GM19455 (cell line): ENCODE measurements at regions not wholly inside any gene's neighbourhood (a gene's known extent, or its start where the extent isn't known, plus 50 kb on each side); places are given as distances from the start of the nearest gene placed in this dataset.
"Not testable (repeated sequence)": the region's sequence is repeated elsewhere in the genome, so short reads cannot be mapped to it uniquely, and the experiment has no call there.

Experiments
- ATAC-seq: cut with Tn5 transposase; IDR thresholded peaks from one replicate; pipeline ENCODE4 v1.9.1; 2021; ENCODE audit not compliant: unreplicated experiment

DNA sequence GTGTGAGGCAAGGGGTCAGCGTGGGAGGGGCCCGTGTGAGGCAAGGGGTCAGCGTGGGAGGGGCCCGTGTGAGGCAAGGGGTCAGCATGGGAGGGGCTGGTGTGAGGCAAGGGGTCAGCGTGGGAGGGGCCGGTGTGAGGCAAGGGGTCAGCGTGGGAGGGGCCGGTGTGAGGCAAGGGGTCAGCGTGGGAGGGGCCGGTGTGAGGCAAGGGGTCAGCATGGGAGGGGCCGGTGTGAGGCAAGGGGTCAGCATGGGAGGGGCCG lies 119.2 kb downstream of the SEPTIN14 start:
- not testable (repeated sequence) for ATAC-seq

DNA sequence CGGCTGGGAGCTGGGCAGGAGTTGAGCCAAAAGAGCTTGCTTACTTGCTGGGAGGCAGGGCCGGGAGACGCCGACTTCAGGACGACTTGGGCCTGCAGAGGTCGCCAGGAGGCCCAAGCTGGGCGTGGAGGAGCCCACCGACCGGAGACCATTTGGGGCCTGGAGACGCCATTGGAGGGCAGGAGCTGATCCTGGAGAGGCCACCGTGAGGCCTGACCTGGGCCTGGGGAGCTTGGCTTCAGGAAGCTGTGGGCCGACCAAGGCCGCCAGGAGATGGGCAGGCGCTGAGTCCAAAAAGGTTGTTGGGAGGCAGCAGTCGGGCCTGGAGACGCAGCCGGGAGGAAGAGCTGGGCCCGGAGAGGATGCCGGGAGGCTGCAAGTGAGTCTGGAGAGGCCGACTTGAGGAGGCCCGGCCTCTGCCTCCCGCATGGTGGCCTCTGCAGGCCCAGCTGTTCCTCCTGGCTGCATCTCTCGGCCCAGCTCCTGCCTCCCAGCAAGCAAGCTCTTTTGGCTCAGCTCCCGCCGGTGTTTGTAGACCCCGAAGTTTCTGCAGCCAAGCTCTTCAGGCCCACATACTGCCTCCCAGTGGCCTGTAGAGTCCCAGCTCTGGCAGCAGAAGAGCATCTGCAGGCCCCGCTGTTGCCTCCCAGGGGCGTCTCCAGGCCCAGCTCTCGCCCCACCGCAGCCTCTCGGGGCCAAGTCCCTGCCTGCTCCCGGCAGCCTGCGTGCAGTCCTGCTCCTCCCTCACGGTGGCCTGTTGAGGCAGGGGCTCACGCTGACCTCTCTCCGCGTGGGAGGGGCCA lies 119.7 kb downstream of the SEPTIN14 start:
- not testable (repeated sequence) for ATAC-seq

- ATAC-seq = not testable (repeated sequence)
These were observed 120.6 kb downstream of the SEPTIN14 start for GRCh38 chr7:55741721-55742631.

DNA sequence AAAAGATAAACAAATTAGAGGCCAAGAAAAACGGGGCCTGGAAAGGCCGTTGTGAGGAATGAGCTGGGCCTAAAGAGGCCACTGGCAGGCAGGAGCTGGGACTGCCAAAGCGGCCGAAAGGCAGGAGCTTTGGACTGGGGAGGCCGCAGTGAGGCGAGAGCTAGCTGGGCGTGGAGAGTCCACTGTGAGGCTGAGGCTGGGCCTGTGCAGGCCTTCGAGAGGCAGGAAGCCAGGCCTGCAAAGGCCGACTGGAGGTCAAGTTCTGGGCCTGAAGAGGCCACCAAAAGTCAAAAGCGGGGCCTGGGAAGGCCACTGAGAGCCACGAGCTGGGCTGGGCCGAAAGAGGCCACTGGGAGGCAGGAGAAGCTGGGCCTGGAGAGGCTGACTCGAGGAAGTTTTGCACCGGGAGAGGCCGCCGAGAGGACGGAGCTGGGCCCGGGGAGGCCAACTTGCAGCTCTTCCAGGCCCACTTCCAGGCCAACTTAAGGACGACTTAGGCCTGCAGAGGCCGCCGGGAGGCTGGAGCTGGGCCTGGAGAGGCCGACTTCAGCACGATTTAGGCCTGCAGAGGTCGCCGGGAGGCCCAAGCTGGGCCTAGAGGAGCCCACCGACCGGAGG lies 121.8 kb downstream of the SEPTIN14 start:
- ATAC-seq = not testable (repeated sequence)

GRCh38 chr7:55740053-55740452 lies 122.5 kb downstream of the SEPTIN14 start:
- not testable (repeated sequence) for ATAC-seq

GRCh38 chr7:55736641-55737221 lies 125.8 kb downstream of the SEPTIN14 start:
- not testable (repeated sequence) for ATAC-seq

DNA sequence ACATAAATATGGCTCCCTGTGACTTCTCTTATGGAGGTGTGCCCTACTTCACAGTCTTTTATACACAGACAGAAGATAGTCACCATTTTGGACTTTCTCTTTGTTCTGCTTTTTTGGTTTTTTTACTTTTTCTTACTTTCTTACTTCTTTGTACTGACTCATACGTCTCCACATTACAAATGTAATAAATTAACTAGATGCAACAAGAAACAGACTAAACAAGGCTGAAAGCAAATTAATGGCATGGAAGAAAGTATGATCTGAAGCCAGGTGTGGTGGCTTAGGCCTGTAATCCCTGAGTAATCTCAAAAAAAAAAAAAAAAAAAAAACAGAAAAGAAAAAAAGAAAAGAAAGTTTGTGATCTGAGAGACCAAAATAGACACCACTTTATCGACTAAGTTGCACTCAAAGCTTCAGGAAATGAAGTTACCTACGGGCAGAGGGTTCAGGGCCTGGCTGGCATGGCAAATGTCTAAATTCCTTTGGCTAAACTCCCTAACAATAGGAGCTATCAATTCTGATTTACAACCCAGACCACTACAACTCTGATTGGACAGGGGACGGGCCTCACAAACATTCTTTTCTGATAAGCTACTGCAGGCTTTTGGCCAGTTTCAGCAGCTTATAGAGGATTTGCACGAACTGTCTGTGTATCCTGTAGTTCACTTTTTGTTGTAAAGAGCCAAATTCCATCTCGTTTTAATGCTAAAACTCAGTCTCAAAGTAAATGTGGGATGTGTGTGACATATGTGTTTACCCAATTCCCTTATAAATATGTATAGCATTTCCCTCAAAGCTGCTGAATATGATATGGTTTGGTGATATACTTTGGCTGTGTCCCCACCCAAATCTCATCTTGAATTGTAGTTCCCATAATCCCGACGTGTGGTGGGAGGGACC lies 129.1 kb downstream of the SEPTIN14 start:
- no peak for ATAC-seq

GRCh38 chr7:55731931-55732330 lies 130.6 kb downstream of the SEPTIN14 start:
- ATAC-seq = no peak

DNA sequence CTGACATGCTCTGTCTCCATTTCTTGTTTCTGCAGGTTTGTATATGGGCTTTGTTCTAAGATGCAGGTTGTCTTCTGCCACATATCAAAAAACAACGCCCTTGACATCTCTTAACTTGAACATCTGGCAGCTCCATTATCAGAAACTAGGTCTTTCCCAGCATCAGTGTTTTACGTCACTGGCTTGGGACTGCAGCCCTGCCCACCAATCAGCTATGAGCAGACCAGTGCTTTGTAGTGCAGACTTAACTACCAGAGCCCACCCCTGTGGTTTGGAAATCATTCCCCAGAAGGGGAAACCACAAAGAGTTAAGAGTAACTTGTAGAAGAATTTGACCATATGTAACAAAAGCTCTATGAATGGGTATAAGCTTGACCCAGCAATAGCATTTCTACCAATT lies 132.4 kb downstream of the SEPTIN14 start:
- no peak for ATAC-seq

GRCh38 chr7:55723621-55723941 lies 139.0 kb downstream of the SEPTIN14 start:
- no peak for ATAC-seq

DNA sequence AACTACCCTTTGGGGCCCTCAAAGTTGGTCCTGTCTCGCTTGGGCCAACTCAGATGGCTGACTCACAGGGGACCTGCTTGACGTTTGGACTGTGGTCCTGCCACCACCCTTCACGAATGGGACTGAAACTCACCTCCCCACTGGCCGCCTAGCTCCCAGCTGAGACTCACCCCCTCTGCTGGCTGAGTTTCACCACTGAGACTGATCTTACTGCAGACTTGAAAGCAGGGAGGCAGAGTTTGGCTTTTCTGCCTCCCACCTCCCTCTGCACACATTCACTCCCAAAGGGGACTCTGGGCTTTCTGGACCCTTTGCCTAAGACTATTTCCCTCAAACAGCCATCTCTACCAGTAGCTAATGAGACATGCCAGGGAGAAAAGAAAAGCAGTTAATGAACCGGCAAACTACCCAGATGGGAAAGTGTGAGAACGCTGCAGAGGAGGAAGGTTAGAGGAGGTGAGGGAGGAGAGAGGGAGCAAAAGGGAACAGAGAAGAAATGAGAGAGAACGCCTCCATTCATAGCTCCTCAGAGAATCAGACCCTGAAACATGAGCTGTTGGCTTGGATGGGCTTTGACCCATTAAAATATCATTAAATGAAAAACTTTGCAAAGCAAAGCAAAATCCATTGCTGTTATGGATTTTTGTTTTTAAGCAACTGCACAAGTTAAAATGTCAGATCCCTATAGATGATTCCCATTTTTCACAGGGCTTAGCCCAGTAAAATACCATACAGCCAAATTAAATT lies 139.5 kb downstream of the SEPTIN14 start:
- ATAC-seq = peak; percentile 97

DNA sequence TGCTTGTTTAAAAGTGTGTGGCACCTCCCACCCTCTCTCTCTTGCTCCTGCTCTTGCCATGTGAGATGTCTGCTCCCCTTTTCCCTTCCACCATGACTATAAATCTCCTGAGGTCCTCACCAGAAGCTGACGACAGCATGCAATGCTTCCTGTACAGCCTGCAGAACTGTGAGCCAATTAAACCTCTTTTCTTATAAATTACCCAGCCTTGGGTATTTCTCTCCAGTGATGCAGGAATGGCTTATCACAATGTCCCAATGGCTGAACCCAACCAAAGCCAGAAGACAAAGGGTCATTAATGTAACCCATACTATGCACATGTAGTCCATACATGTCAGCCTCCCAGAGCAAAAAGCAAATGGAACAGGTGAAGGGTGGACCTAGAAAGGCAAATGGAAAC lies 141.5 kb downstream of the SEPTIN14 start:
- not testable (repeated sequence) for ATAC-seq

- not testable (repeated sequence) for ATAC-seq
These were observed 143.1 kb upstream of the VOPP1 start for GRCh38 chr7:55715247-55715867.

DNA sequence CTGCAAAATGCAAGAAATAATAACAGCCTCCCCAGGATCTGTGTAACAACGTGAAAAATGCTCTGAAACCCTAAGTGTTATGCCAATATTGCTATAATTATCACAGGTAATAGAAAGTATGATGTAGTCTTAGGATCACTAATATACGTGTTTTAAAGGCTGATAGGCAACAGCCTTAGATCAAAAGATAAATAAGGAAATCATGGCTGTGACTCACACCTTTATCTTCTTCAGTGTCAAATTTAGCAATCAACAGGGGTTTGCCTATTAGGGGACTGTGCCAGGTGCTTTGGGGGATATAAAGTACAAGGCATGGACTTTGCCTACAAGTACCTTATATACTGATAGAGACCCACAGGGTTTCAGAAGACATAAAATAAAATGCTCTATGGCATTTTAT lies 142.1 kb upstream of the VOPP1 start:
- not testable (repeated sequence) for ATAC-seq

- not testable (repeated sequence) for ATAC-seq
These were observed 138.0 kb upstream of the VOPP1 start for GRCh38 chr7:55710312-55710711.

DNA sequence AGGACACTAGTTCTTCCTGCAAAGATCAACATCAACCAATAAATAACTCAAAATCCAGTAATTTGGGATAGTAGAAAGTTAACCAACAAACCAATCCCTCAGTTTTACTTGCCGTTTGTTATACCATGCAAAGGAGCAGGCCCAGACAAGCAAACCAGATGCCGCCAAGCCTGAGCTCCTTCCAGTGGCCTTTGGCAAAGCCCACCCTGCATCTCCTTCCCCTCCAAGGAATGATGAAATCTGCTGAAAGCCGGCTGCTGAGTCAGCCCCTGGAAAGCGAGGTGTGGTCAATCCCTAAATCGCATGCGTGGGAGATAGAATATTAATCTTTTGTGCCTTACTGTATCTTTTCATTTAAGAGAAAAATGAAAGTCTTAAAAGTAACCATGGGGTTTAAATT lies 135.7 kb upstream of the VOPP1 start:
- ATAC-seq = not testable (repeated sequence)

- ATAC-seq = not testable (repeated sequence)
These were observed 135.1 kb upstream of the VOPP1 start for GRCh38 chr7:55707410-55707809.

DNA sequence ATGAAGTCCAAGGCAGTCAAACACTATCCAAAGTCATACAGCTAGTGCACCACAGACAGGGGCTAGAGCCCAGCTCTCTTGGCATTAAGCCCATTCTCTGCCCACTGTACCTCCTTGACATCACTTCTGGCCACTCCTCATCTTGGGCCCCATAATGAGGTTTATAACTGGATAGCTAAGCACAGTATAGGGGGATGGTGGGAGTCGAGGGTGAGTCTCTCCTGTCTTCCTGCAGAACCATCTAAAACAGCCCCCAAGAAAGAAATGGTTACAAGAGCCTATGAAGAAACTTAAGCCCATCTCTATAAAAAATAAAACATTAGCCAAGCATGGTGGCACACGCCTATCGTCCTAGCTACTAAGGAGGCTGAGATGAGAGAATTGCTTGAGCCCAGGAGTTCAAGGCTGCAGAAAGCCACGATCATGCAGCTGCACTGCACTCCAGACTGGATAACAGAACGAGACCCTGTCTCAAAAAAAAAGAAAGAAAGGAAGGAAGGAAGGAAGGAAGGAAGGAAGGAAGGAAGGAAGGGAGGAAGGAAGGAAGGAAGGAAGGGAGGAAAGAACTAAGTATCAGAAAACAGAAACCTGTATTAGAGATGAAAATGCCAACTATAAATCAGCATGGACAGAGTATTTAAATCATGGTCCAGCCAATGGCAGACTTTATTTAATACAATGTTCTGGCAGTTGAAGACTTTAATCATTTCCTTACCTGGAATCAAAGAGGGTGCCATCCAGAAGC lies 134.3 kb upstream of the VOPP1 start:
- not testable (repeated sequence) for ATAC-seq
